ENCODE measurements at regions not wholly inside any gene's neighbourhood (a gene's known extent, or its start where the extent isn't known, plus 50 kb on each side); places are given as distances from the start of the nearest gene placed in this dataset.
A peak's percentile ranks its signal among the peaks of the same experiment; 100 is the strongest.

DNA sequence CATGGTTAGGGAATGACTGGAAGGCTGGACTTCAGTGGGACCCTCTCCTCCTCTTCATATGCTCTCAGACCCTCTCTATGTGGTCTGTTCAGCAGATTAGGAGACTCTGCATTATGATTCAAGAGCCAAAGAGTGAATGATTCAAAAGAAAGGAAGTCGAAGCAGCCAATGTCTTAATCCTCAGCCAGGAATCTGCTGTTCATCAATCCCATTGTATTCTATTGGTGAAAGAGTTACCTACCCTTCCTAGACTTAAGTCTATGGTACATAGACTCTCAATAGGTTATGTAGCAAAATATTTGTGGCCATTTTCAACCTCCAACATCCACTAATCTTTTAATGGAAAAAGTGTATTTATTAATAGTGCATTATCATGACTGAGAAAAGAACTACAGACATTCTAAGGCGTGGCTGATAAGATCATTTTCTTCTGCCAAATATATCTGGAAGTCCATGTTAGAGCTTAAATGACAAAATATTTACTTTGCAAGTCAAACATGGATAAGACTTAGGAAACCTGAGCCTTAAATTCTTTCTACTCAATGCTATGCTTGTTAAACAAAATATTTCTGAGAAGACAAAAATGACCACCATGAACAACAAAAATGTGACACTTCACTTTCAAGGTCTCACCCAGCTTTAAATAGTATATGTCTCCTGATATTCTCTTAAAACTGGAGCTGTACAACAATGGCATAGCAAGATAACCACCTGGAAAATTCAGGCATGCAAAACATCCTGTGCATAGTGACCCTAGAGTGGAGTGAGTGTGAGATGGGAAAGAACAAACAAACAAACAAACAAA, 1100.6 kb downstream of the GALC start (continued):
- TF ChIP-seq CCAR2 (optimal IDR thresholded peaks at IDR 0.05; ENCODE audit: low read depth, low read length) (no peak), NCOR1 (IDR thresholded peaks at IDR 0.05; ENCODE audit: borderline replicate concordance, low read length) (no peak), ZNF10 (CRISPR knock-in tag; IDR thresholded peaks at IDR 0.05; ENCODE audit: borderline replicate concordance, low read depth) (no peak), ATF7 (IDR thresholded peaks at IDR 0.05) (no peak), ATF7 (CRISPR knock-in tag; IDR thresholded peaks at IDR 0.05) (no peak), ZNF34 (CRISPR knock-in tag; IDR thresholded peaks at IDR 0.05; ENCODE audit: borderline replicate concordance) (no peak), ZNF354B (CRISPR knock-in tag; IDR thresholded peaks at IDR 0.05) (no peak), SOX5 (CRISPR knock-in tag; IDR thresholded peaks at IDR 0.05; ENCODE audit: borderline replicate concordance) (peak; percentile 84), NRL (CRISPR knock-in tag; IDR thresholded peaks at IDR 0.05; ENCODE audit: borderline replicate concordance) (no peak), ZNF260 (CRISPR knock-in tag; IDR thresholded peaks at IDR 0.05; ENCODE audit: borderline replicate concordance, low read depth) (no peak), ZNF562 (CRISPR knock-in tag; IDR thresholded peaks at IDR 0.05; ENCODE audit: borderline replicate concordance) (no peak)
- TF ChIP-seq, protein P1, sequence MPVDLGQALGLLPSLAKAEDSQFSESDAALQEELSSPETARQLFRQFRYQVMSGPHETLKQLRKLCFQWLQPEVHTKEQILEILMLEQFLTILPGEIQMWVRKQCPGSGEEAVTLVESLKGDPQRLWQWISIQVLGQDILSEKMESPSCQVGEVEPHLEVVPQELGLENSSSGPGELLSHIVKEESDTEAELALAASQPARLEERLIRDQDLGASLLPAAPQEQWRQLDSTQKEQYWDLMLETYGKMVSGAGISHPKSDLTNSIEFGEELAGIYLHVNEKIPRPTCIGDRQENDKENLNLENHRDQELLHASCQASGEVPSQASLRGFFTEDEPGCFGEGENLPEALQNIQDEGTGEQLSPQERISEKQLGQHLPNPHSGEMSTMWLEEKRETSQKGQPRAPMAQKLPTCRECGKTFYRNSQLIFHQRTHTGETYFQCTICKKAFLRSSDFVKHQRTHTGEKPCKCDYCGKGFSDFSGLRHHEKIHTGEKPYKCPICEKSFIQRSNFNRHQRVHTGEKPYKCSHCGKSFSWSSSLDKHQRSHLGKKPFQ (CRISPR knock-in tag; IDR thresholded peaks at IDR 0.05; ENCODE audit: insufficient replicate concordance), result no peak
- TF ChIP-seq, protein P2, sequence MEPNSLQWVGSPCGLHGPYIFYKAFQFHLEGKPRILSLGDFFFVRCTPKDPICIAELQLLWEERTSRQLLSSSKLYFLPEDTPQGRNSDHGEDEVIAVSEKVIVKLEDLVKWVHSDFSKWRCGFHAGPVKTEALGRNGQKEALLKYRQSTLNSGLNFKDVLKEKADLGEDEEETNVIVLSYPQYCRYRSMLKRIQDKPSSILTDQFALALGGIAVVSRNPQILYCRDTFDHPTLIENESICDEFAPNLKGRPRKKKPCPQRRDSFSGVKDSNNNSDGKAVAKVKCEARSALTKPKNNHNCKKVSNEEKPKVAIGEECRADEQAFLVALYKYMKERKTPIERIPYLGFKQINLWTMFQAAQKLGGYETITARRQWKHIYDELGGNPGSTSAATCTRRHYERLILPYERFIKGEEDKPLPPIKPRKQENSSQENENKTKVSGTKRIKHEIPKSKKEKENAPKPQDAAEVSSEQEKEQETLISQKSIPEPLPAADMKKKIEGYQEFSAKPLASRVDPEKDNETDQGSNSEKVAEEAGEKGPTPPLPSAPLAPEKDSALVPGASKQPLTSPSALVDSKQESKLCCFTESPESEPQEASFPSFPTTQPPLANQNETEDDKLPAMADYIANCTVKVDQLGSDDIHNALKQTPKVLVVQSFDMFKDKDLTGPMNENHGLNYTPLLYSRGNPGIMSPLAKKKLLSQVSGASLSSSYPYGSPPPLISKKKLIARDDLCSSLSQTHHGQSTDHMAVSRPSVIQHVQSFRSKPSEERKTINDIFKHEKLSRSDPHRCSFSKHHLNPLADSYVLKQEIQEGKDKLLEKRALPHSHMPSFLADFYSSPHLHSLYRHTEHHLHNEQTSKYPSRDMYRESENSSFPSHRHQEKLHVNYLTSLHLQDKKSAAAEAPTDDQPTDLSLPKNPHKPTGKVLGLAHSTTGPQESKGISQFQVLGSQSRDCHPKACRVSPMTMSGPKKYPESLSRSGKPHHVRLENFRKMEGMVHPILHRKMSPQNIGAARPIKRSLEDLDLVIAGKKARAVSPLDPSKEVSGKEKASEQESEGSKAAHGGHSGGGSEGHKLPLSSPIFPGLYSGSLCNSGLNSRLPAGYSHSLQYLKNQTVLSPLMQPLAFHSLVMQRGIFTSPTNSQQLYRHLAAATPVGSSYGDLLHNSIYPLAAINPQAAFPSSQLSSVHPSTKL (CRISPR knock-in tag; IDR thresholded peaks at IDR 0.05), result peak; percentile 92
- TF ChIP-seq, protein P3, sequence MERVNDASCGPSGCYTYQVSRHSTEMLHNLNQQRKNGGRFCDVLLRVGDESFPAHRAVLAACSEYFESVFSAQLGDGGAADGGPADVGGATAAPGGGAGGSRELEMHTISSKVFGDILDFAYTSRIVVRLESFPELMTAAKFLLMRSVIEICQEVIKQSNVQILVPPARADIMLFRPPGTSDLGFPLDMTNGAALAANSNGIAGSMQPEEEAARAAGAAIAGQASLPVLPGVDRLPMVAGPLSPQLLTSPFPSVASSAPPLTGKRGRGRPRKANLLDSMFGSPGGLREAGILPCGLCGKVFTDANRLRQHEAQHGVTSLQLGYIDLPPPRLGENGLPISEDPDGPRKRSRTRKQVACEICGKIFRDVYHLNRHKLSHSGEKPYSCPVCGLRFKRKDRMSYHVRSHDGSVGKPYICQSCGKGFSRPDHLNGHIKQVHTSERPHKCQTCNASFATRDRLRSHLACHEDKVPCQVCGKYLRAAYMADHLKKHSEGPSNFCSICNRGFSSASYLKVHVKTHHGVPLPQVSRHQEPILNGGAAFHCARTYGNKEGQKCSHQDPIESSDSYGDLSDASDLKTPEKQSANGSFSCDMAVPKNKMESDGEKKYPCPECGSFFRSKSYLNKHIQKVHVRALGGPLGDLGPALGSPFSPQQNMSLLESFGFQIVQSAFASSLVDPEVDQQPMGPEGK (CRISPR knock-in tag; IDR thresholded peaks at IDR 0.05), result no peak
- TF ChIP-seq, protein P4, sequence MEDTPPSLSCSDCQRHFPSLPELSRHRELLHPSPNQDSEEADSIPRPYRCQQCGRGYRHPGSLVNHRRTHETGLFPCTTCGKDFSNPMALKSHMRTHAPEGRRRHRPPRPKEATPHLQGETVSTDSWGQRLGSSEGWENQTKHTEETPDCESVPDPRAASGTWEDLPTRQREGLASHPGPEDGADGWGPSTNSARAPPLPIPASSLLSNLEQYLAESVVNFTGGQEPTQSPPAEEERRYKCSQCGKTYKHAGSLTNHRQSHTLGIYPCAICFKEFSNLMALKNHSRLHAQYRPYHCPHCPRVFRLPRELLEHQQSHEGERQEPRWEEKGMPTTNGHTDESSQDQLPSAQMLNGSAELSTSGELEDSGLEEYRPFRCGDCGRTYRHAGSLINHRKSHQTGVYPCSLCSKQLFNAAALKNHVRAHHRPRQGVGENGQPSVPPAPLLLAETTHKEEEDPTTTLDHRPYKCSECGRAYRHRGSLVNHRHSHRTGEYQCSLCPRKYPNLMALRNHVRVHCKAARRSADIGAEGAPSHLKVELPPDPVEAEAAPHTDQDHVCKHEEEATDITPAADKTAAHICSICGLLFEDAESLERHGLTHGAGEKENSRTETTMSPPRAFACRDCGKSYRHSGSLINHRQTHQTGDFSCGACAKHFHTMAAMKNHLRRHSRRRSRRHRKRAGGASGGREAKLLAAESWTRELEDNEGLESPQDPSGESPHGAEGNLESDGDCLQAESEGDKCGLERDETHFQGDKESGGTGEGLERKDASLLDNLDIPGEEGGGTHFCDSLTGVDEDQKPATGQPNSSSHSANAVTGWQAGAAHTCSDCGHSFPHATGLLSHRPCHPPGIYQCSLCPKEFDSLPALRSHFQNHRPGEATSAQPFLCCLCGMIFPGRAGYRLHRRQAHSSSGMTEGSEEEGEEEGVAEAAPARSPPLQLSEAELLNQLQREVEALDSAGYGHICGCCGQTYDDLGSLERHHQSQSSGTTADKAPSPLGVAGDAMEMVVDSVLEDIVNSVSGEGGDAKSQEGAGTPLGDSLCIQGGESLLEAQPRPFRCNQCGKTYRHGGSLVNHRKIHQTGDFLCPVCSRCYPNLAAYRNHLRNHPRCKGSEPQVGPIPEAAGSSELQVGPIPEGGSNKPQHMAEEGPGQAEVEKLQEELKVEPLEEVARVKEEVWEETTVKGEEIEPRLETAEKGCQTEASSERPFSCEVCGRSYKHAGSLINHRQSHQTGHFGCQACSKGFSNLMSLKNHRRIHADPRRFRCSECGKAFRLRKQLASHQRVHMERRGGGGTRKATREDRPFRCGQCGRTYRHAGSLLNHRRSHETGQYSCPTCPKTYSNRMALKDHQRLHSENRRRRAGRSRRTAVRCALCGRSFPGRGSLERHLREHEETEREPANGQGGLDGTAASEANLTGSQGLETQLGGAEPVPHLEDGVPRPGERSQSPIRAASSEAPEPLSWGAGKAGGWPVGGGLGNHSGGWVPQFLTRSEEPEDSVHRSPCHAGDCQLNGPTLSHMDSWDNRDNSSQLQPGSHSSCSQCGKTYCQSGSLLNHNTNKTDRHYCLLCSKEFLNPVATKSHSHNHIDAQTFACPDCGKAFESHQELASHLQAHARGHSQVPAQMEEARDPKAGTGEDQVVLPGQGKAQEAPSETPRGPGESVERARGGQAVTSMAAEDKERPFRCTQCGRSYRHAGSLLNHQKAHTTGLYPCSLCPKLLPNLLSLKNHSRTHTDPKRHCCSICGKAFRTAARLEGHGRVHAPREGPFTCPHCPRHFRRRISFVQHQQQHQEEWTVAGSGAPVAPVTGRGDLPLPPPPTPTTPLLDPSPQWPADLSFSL (CRISPR knock-in tag; IDR thresholded peaks at IDR 0.05), result no peak
